ENCODE measurements at regions not wholly inside any gene's neighbourhood (a gene's known extent, or its start where the extent isn't known, plus 50 kb on each side); places are given as distances from the start of the nearest gene placed in this dataset.
A peak's percentile ranks its signal among the peaks of the same experiment; 100 is the strongest.

- H3K4me3 ChIP-seq (ENCODE audit: low read length, poor library complexity, severe bottlenecking): no peak overlapping the region
- TF ChIP-seq CTCF (conservative IDR thresholded peaks at IDR 0.05; ENCODE audit: low read length) (no peak), EZH2phosphoT487 (IDR thresholded peaks at IDR 0.05; ENCODE audit: borderline replicate concordance) (no peak)
- no peak overlapping the region for H3K9ac ChIP-seq (ENCODE audit: low read depth, low read length, poor library complexity, severe bottlenecking)
- H3K9me3 ChIP-seq (ENCODE audit: insufficient read depth, low read depth, low read length): no peaks in the 10 kb centered on the region
- no peaks in the 10 kb centered on the region for H3K36me3 ChIP-seq (ENCODE audit: insufficient read depth, low read length)
- H3K4me1 ChIP-seq (ENCODE audit: insufficient read depth, low read length, poor library complexity, severe bottlenecking): peaks cover 22% of the 10 kb centered on the region
- no peaks in the 10 kb centered on the region for H3K9me2 ChIP-seq (replicated peaks; ENCODE audit: low read depth, low read length)
- no peaks in the 10 kb centered on the region for H4K20me1 ChIP-seq (ENCODE audit: insufficient read depth, low read length, poor library complexity, severe bottlenecking)
- no peak overlapping the region for H2AFZ ChIP-seq (ENCODE audit: low read length)
- H3K4me2 ChIP-seq (ENCODE audit: low read depth, low read length, poor library complexity, severe bottlenecking): no peak overlapping the region
- H3K79me2 ChIP-seq (ENCODE audit: insufficient read depth, low read length): no peaks in the 10 kb centered on the region
- no peaks in the 10 kb centered on the region for H3F3A ChIP-seq (ENCODE audit: low read depth)
- H3K27me3 ChIP-seq (ENCODE audit: insufficient read depth, low read length, poor library complexity, severe bottlenecking): no peaks in the 10 kb centered on the region
Observed at GRCh38 chr10:98323221-98324164, 55.5 kb upstream of the LOXL4 start.

- peak overlapping the region; percentile 29 for H3K4me2 ChIP-seq (ENCODE audit: low read depth, low read length, poor library complexity, severe bottlenecking)
- H3K27me3 ChIP-seq (ENCODE audit: insufficient read depth, low read length, poor library complexity, severe bottlenecking): no peaks in the 10 kb centered on the region
- H3K36me3 ChIP-seq (ENCODE audit: insufficient read depth, low read length): no peaks in the 10 kb centered on the region
- no peaks in the 10 kb centered on the region for H4K20me1 ChIP-seq (ENCODE audit: insufficient read depth, low read length, poor library complexity, severe bottlenecking)
- H2AFZ ChIP-seq (ENCODE audit: low read length): peak overlapping the region; percentile 57; the same call in 1 of the 2 replicates
- no peaks in the 10 kb centered on the region for H3K9me2 ChIP-seq (replicated peaks; ENCODE audit: low read depth, low read length)
- no peaks in the 10 kb centered on the region for H3K9me3 ChIP-seq (ENCODE audit: insufficient read depth, low read depth, low read length)
- peak overlapping the region; percentile 10 for H3K4me3 ChIP-seq (ENCODE audit: low read length, poor library complexity, severe bottlenecking)
- H3F3A ChIP-seq (ENCODE audit: low read depth): no peaks in the 10 kb centered on the region
- TF ChIP-seq CTCF (conservative IDR thresholded peaks at IDR 0.05; ENCODE audit: low read length) (no peak), EZH2phosphoT487 (IDR thresholded peaks at IDR 0.05; ENCODE audit: borderline replicate concordance) (no peak)
- H3K4me1 ChIP-seq (ENCODE audit: insufficient read depth, low read length, poor library complexity, severe bottlenecking): peaks cover 35% of the 10 kb centered on the region
- no peaks in the 10 kb centered on the region for H3K79me2 ChIP-seq (ENCODE audit: insufficient read depth, low read length)
- peak overlapping the region; percentile 41 for H3K9ac ChIP-seq (ENCODE audit: low read depth, low read length, poor library complexity, severe bottlenecking)
Observed at GRCh38 chr10:98321186-98321780, 53.3 kb upstream of the LOXL4 start.

GRCh38 chr10:98320486-98321185 lies 52.6 kb upstream of the LOXL4 start:
- Histone ChIP-seq H3K4me3 (ENCODE audit: low read length, poor library complexity, severe bottlenecking) (peak overlapping the region; percentile 10), H3K9me2 (replicated peaks; ENCODE audit: low read depth, low read length) (no peaks in the 10 kb centered on the region), H3K79me2 (ENCODE audit: insufficient read depth, low read length) (no peaks in the 10 kb centered on the region), H3K9ac (ENCODE audit: low read depth, low read length, poor library complexity, severe bottlenecking) (peak overlapping the region; percentile 41), H4K20me1 (ENCODE audit: insufficient read depth, low read length, poor library complexity, severe bottlenecking) (no peaks in the 10 kb centered on the region), H2AFZ (ENCODE audit: low read length) (peak overlapping the region; percentile 57; the same call in 1 of the 2 replicates), H3K4me2 (ENCODE audit: low read depth, low read length, poor library complexity, severe bottlenecking) (peak overlapping the region; percentile 29), H3K27me3 (ENCODE audit: insufficient read depth, low read length, poor library complexity, severe bottlenecking) (no peaks in the 10 kb centered on the region), H3F3A (ENCODE audit: low read depth) (no peaks in the 10 kb centered on the region), H3K9me3 (ENCODE audit: insufficient read depth, low read depth, low read length) (no peaks in the 10 kb centered on the region), H3K36me3 (ENCODE audit: insufficient read depth, low read length) (no peaks in the 10 kb centered on the region), H3K4me1 (ENCODE audit: insufficient read depth, low read length, poor library complexity, severe bottlenecking) (peaks cover 40% of the 10 kb centered on the region)
- TF ChIP-seq EZH2phosphoT487 (IDR thresholded peaks at IDR 0.05; ENCODE audit: borderline replicate concordance) (no peak), CTCF (conservative IDR thresholded peaks at IDR 0.05; ENCODE audit: low read length) (no peak)

All from Loucy (cell line).